LNCAP (cell line): ENCODE measurements at regions not wholly inside any gene's neighbourhood (a gene's known extent, or its start where the extent isn't known, plus 50 kb on each side); places are given as distances from the start of the nearest gene placed in this dataset.

Experiments used
- TF ChIP-seq, protein P1 (sequence below): fragments of 450-650 bp; IDR thresholded peaks from 2 replicates; pipeline ENCODE4 v1.5.1; 2017; ENCODE audit warnings: mild to moderate bottlenecking

DNA sequence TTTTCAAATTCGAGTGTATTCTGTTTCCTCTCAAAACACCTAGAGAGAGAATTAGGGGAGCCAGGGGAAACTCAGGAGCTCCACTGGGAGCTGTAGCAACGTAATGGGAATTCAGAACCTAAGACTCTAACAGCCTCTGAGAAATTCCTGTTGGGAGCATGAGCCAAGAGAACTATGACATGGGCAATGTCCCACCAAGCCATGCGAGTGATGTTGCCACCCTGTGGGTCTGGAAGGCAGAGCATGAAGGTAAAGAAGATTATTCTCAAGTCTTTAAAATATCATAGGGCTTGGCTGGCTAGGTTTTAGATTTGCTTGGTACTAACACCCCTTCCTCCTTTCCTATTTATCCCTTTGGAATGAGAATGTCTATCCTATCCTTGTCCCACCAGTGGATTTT lies 392.6 kb upstream of the ADAMTS9 start:
- TF ChIP-seq, protein P1, sequence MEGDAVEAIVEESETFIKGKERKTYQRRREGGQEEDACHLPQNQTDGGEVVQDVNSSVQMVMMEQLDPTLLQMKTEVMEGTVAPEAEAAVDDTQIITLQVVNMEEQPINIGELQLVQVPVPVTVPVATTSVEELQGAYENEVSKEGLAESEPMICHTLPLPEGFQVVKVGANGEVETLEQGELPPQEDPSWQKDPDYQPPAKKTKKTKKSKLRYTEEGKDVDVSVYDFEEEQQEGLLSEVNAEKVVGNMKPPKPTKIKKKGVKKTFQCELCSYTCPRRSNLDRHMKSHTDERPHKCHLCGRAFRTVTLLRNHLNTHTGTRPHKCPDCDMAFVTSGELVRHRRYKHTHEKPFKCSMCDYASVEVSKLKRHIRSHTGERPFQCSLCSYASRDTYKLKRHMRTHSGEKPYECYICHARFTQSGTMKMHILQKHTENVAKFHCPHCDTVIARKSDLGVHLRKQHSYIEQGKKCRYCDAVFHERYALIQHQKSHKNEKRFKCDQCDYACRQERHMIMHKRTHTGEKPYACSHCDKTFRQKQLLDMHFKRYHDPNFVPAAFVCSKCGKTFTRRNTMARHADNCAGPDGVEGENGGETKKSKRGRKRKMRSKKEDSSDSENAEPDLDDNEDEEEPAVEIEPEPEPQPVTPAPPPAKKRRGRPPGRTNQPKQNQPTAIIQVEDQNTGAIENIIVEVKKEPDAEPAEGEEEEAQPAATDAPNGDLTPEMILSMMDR: no peak

DNA sequence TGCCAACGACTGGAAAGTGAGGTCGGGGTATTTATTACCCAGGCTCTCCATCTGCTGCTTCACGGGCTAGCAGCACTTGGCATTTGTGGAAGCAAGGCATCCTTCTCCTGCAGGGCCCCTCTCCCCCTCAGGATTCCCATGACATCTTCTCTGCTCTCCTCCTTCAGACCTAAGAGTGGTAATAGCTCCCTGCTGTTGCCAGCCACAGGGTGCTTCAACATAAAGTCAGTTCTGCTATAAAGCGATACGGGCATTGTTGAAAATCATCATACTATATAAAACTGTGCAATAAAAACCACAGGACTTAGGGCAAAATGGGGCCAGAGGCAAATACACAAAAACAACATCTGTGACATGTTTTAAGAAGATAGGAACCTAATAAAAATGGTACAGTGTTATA lies 391.8 kb upstream of the ADAMTS9 start:
- TF ChIP-seq, protein P1: no peak

DNA sequence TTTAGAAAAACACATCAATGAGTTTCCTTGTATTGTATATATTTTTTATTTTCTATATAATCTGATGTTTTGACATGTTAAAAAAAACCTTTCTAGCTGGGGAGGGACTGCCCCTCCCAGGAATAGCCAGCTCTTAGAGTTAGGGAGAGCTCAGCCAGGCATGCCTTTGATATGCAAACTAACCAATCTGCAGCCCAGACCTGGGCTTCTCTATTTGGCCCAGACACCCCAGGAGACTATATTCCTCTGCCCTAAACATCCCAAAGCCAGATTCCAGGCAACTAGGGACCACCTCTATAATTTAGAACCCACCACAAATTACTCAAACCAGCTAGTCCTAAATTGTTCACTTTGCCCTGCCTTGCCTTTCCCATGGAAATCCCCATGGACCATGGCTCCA lies 390.9 kb upstream of the ADAMTS9 start:
- TF ChIP-seq, protein P1: no peak

DNA sequence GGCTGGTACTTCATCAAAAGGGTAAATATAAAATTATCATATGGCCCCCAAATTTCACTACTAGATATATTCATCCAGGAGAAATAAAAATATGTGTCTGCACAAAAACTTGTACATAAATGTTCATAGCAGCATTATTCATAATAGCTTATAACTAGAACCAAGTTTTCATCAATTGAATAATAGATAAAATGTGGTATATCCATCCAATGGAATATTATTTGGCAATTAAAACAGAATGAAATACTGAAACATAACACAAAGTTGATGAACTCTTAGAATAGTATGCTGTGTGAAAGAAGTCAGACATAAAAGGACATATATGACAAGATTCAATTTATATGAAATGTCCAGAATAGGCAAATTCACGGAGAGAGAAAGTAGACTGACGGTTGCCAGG lies 389.3 kb upstream of the ADAMTS9 start:
- TF ChIP-seq, protein P1: no peak

DNA sequence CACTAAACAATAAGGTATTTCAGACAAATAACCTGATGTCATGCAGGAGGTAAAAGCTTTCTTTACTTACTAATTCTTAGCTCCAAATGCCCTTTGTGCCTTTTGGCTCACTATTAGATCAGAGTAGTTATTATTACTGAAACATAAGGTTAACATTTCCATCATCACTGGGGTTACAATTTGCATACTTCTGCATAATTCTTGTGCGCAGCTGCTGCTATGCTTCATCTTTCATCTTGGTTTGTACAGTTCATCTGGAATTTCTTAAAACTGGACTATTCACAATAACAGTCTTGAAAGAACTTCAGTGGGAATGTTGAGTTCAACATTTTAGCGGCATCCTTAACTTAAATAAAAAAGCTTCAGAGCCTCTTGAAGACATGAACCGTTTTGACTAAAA lies 383.2 kb upstream of the ADAMTS9 start:
- TF ChIP-seq, protein P1: no peak

DNA sequence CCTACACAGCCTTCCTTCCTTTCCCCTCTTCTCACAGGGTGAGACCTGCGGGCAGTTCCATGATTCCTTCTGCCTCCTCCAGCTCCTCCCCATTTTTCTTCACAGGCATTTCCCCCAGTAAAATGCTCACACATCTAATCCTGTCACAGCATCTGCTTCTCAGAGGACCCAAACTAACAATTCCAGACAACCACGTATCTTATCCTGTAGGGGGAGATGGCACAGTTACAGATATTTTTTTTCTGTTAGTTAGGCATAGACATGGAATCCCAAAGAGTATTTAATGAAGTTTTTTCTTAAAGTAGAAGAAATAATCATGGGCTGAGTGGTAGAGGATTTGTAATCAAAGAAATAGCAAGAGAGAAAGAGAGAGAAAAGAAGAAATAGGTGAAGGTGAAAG lies 373.1 kb upstream of the ADAMTS9 start:
- TF ChIP-seq, protein P1: no peak

DNA sequence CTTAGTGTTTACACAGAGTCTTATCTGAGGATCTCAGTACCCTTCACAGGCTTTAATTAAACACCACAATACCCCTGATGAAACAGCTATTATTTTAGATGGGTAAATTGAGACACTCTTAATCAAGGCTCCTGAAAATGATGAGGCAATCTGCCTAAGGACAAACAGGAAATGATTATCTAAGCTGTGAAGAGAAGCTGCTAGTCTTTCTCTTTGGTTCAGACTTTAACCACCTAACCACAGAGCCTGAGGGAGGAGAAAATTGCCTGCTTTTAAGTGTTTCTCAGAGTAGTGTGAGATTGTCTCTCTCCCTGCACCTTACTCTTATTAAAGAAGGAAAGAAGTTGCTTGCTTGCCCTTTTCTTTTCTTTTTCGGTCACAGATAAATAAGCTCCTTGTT lies 364.3 kb upstream of the ADAMTS9 start:
- TF ChIP-seq, protein P1: no peak

DNA sequence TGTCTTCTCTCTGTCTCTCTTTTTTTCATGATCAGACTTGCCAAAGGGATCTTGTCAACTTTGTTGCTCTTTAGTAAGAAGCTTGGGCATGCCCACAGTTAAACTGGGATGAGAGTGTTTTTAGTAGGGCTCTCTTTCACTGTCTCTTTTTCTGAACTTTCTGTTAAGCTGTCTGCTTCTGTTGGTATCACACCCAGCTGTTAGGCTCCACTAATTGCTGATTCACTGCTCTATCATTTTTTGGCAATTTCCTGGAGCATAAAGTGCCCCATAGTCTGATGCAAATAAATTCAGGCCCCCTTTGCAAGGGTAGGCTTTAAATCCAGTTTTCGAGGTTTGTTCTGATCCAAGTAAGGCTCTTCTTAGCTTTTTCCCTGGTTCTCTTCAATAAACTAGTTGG lies 360.4 kb upstream of the ADAMTS9 start:
- TF ChIP-seq, protein P1: no peak
